ENCODE measurements at regions not wholly inside any gene's neighbourhood (a gene's known extent, or its start where the extent isn't known, plus 50 kb on each side); places are given as distances from the start of the nearest gene placed in this dataset.

DNA sequence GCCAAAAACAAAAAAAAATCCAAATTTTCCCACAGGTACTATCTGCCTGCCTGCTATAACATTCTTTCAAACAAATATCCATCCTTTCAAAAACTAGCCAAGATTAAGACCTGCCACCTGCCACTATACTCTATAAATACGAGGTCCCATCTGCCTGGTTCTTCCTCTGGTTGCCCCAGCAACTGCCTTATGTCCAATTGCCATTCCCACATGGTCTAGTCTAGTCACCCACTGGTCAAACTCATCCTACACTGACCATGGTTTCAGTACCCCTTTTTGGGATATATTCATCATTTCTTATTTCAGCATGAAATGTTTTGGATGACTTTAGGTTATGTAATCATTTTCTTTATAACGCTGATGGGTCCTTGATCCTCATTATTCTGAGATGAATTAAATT, 95.1 kb upstream of the CCNG1 start:
- TF ChIP-seq GRHL2 (CRISPR knock-in tag; IDR thresholded peaks at IDR 0.05; ENCODE audit: insufficient replicate concordance, severe bottlenecking) (no peak), NR2C2 (CRISPR knock-in tag; IDR thresholded peaks at IDR 0.05) (no peak), SOX15 (CRISPR knock-in tag; IDR thresholded peaks at IDR 0.05) (no peak), GTF2I (CRISPR knock-in tag; conservative IDR thresholded peaks at IDR 0.05) (no peak), ZNF671 (CRISPR knock-in tag; IDR thresholded peaks at IDR 0.05) (no peak), NFATC4 (CRISPR knock-in tag; IDR thresholded peaks at IDR 0.05) (no peak), GABPB1 (CRISPR knock-in tag; IDR thresholded peaks at IDR 0.05) (no peak), CREB1 (CRISPR knock-in tag; IDR thresholded peaks at IDR 0.05) (no peak), KAT7 (CRISPR knock-in tag; IDR thresholded peaks at IDR 0.05; ENCODE audit: borderline replicate concordance) (no peak), ZNF232 (CRISPR knock-in tag; IDR thresholded peaks at IDR 0.05) (no peak), PRRX2 (CRISPR knock-in tag; IDR thresholded peaks at IDR 0.05) (no peak), ZNF423 (CRISPR knock-in tag; IDR thresholded peaks at IDR 0.05) (no peak)
- TF ChIP-seq, protein P1, sequence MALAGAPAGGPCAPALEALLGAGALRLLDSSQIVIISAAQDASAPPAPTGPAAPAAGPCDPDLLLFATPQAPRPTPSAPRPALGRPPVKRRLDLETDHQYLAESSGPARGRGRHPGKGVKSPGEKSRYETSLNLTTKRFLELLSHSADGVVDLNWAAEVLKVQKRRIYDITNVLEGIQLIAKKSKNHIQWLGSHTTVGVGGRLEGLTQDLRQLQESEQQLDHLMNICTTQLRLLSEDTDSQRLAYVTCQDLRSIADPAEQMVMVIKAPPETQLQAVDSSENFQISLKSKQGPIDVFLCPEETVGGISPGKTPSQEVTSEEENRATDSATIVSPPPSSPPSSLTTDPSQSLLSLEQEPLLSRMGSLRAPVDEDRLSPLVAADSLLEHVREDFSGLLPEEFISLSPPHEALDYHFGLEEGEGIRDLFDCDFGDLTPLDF (CRISPR knock-in tag; IDR thresholded peaks at IDR 0.05) = no peak
- TF ChIP-seq, protein P2, sequence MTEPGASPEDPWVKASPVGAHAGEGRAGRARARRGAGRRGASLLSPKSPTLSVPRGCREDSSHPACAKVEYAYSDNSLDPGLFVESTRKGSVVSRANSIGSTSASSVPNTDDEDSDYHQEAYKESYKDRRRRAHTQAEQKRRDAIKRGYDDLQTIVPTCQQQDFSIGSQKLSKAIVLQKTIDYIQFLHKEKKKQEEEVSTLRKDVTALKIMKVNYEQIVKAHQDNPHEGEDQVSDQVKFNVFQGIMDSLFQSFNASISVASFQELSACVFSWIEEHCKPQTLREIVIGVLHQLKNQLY (CRISPR knock-in tag; IDR thresholded peaks at IDR 0.05) = no peak
- TF ChIP-seq, protein P3, sequence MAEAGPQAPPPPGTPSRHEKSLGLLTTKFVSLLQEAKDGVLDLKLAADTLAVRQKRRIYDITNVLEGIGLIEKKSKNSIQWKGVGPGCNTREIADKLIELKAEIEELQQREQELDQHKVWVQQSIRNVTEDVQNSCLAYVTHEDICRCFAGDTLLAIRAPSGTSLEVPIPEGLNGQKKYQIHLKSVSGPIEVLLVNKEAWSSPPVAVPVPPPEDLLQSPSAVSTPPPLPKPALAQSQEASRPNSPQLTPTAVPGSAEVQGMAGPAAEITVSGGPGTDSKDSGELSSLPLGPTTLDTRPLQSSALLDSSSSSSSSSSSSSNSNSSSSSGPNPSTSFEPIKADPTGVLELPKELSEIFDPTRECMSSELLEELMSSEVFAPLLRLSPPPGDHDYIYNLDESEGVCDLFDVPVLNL (CRISPR knock-in tag; IDR thresholded peaks at IDR 0.05; ENCODE audit: borderline replicate concordance, low read depth) = no peak
- TF ChIP-seq, protein P4, sequence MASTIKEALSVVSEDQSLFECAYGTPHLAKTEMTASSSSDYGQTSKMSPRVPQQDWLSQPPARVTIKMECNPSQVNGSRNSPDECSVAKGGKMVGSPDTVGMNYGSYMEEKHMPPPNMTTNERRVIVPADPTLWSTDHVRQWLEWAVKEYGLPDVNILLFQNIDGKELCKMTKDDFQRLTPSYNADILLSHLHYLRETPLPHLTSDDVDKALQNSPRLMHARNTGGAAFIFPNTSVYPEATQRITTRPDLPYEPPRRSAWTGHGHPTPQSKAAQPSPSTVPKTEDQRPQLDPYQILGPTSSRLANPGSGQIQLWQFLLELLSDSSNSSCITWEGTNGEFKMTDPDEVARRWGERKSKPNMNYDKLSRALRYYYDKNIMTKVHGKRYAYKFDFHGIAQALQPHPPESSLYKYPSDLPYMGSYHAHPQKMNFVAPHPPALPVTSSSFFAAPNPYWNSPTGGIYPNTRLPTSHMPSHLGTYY (CRISPR knock-in tag; IDR thresholded peaks at IDR 0.05) = no peak
- TF ChIP-seq, protein P5, sequence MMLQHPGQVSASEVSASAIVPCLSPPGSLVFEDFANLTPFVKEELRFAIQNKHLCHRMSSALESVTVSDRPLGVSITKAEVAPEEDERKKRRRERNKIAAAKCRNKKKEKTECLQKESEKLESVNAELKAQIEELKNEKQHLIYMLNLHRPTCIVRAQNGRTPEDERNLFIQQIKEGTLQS (CRISPR knock-in tag; conservative IDR thresholded peaks at IDR 0.05) = no peak
- TF ChIP-seq, protein P6, sequence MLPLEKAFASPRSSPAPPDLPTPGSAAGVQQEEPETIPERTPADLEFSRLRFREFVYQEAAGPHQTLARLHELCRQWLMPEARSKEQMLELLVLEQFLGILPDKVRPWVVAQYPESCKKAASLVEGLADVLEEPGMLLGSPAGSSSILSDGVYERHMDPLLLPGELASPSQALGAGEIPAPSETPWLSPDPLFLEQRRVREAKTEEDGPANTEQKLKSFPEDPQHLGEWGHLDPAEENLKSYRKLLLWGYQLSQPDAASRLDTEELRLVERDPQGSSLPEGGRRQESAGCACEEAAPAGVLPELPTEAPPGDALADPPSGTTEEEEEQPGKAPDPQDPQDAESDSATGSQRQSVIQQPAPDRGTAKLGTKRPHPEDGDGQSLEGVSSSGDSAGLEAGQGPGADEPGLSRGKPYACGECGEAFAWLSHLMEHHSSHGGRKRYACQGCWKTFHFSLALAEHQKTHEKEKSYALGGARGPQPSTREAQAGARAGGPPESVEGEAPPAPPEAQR (CRISPR knock-in tag; IDR thresholded peaks at IDR 0.05) = no peak
- TF ChIP-seq, protein P7, sequence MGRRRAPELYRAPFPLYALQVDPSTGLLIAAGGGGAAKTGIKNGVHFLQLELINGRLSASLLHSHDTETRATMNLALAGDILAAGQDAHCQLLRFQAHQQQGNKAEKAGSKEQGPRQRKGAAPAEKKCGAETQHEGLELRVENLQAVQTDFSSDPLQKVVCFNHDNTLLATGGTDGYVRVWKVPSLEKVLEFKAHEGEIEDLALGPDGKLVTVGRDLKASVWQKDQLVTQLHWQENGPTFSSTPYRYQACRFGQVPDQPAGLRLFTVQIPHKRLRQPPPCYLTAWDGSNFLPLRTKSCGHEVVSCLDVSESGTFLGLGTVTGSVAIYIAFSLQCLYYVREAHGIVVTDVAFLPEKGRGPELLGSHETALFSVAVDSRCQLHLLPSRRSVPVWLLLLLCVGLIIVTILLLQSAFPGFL (CRISPR knock-in tag; IDR thresholded peaks at IDR 0.05; ENCODE audit: borderline replicate concordance) = no peak
- H3K27me3 Mint-ChIP-seq (ENCODE audit: low read depth) = no peaks in the 10 kb centered on the region
- ChIA-PET POLR2A (no interaction called here), CTCF (no interaction called here)
- no peak overlapping the region for H3K4me3 Mint-ChIP-seq
- DNase-seq (ENCODE audit: low spot score) (no peak), ATAC-seq (no peak)
- no peaks in the 10 kb centered on the region for H3K36me3 Mint-ChIP-seq
- peaks cover 17% of the 10 kb centered on the region for H3K4me1 Mint-ChIP-seq
- 0 out of 2 replicates have a peak, but pooled peaks cover 3% of the 10 kb centered on the region for H3K9me3 Mint-ChIP-seq
- no peak overlapping the region for H3K27ac Mint-ChIP-seq

DNA sequence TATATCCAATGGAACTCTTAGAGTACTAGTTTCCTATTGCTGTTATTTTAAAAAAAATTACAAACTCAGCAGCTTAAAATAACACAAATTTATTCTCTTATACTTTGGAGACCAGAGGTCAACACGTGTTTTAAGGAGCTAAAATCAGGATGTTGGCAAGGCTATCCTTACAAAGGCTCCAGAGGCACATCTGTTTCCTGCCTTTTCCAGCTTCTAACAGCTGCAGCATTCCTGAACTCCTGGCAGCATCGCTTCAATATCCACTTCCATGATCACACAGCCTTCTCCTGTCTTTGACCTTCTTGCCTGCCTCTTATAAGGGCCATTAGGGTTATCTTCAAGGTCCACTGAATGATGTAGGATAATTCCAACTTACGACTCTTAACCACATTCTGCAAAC, 92.2 kb upstream of the CCNG1 start:
- H3K36me3 Mint-ChIP-seq = no peaks in the 10 kb centered on the region
- no peak overlapping the region for H3K4me3 Mint-ChIP-seq
- POLR2A ChIA-PET = no interaction called here
- CTCF ChIA-PET = interaction anchor here (1.0 to 1.8 kb wide), 2 partner anchors 39 to 63 kb away, joined by 3 to 6 read pairs; no protein-coding TSS in a partner anchor
- H3K9me3 Mint-ChIP-seq = 0 out of 2 replicates have a peak, but pooled peaks cover 3% of the 10 kb centered on the region
- H3K27me3 Mint-ChIP-seq (ENCODE audit: low read depth) = no peaks in the 10 kb centered on the region
- no peak overlapping the region for H3K27ac Mint-ChIP-seq
- peaks cover 23% of the 10 kb centered on the region for H3K4me1 Mint-ChIP-seq
- no peak for ATAC-seq
- DNase-seq (ENCODE audit: low spot score) = no peak
- no peak for TF ChIP-seq SP1 (CRISPR knock-in tag; conservative IDR thresholded peaks at IDR 0.05)
- TF ChIP-seq NFYB (CRISPR knock-in tag; conservative IDR thresholded peaks at IDR 0.05; ENCODE audit: low read depth) = no peak
- no peak for TF ChIP-seq ATF1 (CRISPR knock-in tag; IDR thresholded peaks at IDR 0.05)
- no peak for TF ChIP-seq ZNF121 (CRISPR knock-in tag; IDR thresholded peaks at IDR 0.05)
- no peak for TF ChIP-seq MXD4 (CRISPR knock-in tag; IDR thresholded peaks at IDR 0.05; ENCODE audit: borderline replicate concordance)
- no peak for TF ChIP-seq ZNF263 (CRISPR knock-in tag; IDR thresholded peaks at IDR 0.05; ENCODE audit: low read depth)
- no peak for TF ChIP-seq ZNF423 (CRISPR knock-in tag; IDR thresholded peaks at IDR 0.05)
- no peak for TF ChIP-seq TCF7 (CRISPR knock-in tag; IDR thresholded peaks at IDR 0.05; ENCODE audit: low read depth)
- no peak for TF ChIP-seq RORB (CRISPR knock-in tag; IDR thresholded peaks at IDR 0.05)
- TF ChIP-seq, protein P2 (CRISPR knock-in tag; IDR thresholded peaks at IDR 0.05) = no peak
- no peak for TF ChIP-seq JAZF1 (CRISPR knock-in tag; IDR thresholded peaks at IDR 0.05)

Measured in WTC11 (cell line).